ENCODE measurements at regions not wholly inside any gene's neighbourhood (a gene's known extent, or its start where the extent isn't known, plus 50 kb on each side); places are given as distances from the start of the nearest gene placed in this dataset.

DNA sequence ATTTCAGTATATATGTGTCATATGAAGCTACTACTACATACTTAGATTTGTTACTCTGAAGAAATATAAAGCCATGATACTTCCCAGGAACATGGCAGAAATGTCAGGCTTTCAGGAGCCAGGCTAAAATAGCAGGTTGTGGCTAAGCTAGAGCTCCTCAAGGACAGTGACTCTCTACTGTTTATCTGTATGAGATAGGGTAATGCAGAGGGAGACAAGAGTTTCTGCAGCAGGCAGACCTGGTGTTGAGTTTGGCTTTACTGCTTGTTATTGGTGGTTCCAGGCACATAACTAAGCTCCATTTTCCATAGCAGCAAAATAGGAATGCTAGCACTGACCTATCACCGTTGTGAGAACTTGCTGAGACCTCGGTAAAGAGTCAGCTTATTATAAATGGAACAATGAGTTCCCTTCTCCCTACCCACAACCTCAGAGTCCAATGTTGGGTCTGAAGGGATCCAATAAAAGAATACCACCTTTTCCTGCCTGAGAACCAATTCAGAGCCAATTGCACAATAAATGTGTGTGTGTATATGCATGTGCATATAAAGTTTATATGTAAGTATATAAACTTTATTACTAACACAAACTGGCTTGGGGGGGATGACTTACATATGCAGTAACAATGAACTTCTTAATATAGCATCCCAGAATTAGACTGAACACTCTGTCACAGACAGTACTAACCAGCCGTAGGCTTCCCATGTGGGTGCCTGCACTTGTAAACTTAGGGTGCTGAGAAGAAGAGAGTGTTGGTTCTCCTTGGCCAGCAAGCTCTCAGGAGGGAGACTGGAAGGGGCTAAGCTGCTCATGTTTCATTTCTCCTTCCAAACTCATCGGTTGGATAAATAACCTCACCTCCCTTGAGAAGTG is 51.9 kb upstream of the PAQR3 start:
- no peak for TF ChIP-seq POLR2A (IDR thresholded peaks at IDR 0.05; ENCODE audit: low read depth, low read length)
- no peak for TF ChIP-seq TAF1 (IDR thresholded peaks at IDR 0.05; ENCODE audit: borderline replicate concordance, low read depth, low read length)
- TF ChIP-seq POLR2AphosphoS5 (IDR thresholded peaks at IDR 0.05; ENCODE audit: low read depth, low read length) = no peak
- no peak for DNase-seq (ENCODE audit: insufficient read length)
- FAIRE-seq = no peak

DNA sequence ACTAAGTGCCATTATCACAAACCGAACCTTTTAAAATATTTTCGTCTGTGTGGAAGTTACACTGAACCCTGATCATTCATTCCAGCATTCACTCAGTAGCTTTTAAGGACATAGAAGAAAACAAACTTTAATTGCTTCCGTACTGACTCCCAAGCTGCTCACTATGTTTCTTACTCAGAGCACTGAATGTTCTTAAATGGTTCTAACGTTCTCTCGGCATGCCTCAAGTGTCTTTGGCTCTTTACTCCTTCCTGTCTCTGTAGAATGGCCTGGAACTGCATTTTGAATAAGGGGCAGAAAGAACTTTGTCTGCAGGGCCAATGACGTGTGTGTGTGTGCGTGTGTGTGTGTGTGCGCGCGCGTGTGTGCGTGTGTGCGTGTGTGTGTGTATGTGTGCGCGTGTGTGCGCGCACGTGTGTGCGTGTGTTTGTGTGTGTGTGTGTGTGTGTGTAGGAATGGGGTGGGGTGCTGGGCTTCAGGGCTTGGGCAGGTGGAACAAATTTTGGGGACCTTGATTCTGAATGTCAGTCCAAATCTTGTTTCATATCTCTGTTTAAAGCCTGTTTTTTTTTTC is 50.5 kb upstream of the PAQR3 start:
- no peak for FAIRE-seq
- DNase-seq (ENCODE audit: insufficient read length) = no peak
- TF ChIP-seq TAF1 (IDR thresholded peaks at IDR 0.05; ENCODE audit: borderline replicate concordance, low read depth, low read length) = no peak
- no peak for TF ChIP-seq POLR2AphosphoS5 (IDR thresholded peaks at IDR 0.05; ENCODE audit: low read depth, low read length)
- TF ChIP-seq POLR2A (IDR thresholded peaks at IDR 0.05; ENCODE audit: low read depth, low read length) = no peak
